HG03159 (cell line): ENCODE measurements at regions not wholly inside any gene's neighbourhood (a gene's known extent, or its start where the extent isn't known, plus 50 kb on each side); places are given as distances from the start of the nearest gene placed in this dataset.

Experiments
- ATAC-seq: cut with Tn5 transposase; IDR thresholded peaks from one replicate; pipeline ENCODE4 v1.9.1; 2021; ENCODE audit warnings: mild to moderate bottlenecking, moderate library complexity; ENCODE audit not compliant: unreplicated experiment

DNA sequence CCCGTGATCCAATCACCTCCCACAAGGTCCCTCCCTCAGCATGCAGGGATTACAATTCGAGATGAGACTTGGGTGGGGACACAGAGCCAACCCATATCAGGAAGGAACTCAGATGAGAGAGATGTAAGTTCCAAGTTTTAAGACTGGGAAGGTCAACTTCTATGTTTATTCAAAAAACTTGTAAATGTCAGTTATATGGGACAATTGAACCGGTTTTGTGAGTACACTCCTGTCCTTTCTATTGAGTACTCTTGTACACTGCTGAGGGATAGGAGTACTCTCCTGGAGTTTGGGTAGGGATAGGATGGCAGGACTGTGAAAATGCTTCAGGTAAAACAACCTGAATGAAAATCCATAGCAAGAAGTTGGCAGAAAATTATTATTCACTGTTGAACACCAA is 239.1 kb downstream of the ZNF674 start:
- no peak for ATAC-seq

DNA sequence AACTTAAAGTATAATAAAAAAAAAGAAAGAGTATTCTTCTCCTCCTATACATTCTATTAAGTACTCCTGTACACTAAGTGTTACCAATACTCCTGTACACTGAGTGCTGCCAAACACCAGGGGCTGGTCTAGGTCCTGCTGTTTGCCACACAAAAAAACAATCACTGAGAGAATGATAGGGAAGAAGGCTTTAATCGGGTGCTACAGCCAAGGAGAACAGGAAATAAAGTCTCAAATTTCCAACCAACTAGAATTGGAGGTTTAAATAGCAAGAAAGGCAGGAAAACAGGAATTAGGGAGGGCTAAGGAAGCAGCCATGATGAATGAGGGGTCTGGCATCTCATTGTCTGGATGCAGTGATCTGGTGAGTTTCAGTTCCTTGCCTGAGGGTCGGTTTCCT is 239.8 kb downstream of the ZNF674 start:
- no peak for ATAC-seq

DNA sequence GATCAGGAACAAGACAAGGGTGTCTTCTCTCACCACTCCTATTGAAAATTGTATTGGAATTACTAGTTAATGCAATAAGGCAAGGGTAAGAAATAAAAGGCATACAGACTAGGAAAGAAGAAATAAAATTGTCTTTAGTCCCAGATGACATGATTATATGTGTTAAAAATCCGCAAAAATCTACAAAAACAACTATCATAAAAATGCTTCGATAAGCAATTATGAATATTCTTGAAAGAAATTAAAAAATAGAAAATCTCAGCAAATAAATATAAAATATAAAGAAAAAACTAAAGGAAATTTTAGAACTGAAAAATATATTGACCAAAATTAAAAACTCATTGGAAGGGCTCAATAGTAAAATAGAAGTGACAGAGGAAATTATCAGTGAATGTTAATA is 243.3 kb downstream of the ZNF674 start:
- ATAC-seq, result no peak

DNA sequence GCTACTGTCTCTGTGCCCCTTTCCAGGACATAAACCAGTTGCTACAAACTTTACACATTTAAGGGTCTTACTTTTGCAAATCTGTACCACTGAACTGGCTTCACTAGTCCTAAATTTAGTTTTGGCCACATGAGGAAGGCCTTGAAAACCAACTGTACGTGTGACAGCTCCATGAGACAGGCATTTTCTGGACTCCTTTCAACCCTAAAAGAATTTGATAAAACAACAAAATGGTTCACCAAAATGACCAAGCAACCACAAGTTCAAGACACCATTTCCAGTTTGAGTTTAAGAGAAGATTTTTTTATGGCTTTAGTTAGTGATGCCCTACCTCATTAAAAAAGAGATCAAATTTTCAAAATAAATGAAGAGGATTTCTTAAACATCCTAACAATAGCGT is 246.4 kb downstream of the ZNF674 start:
- no peak for ATAC-seq

GRCh38 chrX:46295963-46296362 is 249.3 kb downstream of the ZNF674 start:
- no peak for ATAC-seq

DNA sequence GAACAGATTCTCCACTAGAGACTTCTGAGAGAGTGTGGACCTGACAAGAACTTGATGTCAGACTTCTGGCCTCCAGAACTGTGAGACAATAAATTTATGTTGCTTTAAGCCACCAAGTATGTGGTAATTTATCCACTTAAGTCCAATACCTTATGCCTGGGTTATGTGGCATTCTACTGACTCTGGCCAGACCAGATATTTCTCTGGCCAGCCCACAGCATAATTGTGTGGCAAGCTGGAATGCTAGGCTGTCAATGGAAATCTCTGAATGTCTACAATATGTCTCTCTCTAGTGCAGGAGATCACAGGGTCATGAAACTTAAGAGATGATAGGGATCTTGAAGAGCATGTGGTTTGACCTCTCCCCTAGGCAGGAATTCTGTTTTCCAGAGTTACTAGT is 251.0 kb downstream of the ZNF674 start:
- ATAC-seq, result no peak

- no peak for ATAC-seq
Measured at GRCh38 chrX:46279925-46280313, 265.3 kb downstream of the ZNF674 start.

GRCh38 chrX:46279214-46279924 is 265.9 kb downstream of the ZNF674 start:
- no peak for ATAC-seq

- no peak for ATAC-seq
Measured at GRCh38 chrX:46278572-46278971, 266.6 kb downstream of the ZNF674 start.

- no peak for ATAC-seq
Measured at GRCh38 chrX:46268412-46268811, 276.8 kb downstream of the ZNF674 start.

DNA sequence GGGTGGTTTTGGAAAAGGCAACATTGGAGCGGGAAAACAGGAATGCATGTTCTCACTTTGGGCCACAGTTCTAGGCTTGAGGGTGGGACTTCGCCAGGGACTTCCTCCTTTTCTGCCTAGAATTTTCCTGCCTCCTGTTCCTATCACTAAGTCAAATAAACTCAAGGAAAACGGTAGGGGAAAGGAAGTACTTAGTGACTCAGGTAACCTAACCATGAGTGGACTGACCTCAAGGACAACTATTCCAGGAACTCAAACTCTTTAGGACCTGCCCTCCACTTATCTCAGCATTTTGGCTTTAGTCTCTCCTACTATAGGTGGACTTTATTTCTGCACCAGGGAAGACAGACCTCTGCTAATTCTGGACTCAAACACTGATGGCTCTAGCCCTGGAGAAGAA is 281.7 kb downstream of the ZNF674 start:
- no peak for ATAC-seq

- ATAC-seq, result no peak
Measured at GRCh38 chrX:46262304-46262703, 282.9 kb downstream of the ZNF674 start.

DNA sequence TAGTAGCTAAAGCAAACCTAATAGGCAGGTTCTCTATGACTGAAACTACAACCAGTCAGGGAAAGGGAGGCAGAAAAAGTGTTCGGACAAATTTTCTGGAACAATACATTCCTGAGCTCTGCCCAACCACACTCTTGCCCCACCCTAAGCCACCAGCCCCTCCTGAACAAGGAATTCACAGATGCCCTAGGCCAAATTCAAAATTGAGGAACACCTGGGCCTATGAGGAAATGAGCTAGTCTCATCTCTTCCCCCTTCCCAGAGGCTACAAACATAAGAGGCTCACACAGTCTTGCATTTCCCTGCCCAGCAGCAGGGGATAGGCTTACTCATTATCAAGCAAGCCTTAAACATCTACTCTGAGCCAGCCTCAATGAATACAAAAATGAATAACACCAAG is 284.7 kb downstream of the ZNF674 start:
- no peak for ATAC-seq

GRCh38 chrX:46258356-46258755 is 286.9 kb downstream of the ZNF674 start:
- no peak for ATAC-seq

GRCh38 chrX:46257451-46257879 is 287.8 kb downstream of the ZNF674 start:
- ATAC-seq, result no peak

- ATAC-seq, result no peak
Measured at GRCh38 chrX:46256875-46257274, 288.3 kb downstream of the ZNF674 start.

DNA sequence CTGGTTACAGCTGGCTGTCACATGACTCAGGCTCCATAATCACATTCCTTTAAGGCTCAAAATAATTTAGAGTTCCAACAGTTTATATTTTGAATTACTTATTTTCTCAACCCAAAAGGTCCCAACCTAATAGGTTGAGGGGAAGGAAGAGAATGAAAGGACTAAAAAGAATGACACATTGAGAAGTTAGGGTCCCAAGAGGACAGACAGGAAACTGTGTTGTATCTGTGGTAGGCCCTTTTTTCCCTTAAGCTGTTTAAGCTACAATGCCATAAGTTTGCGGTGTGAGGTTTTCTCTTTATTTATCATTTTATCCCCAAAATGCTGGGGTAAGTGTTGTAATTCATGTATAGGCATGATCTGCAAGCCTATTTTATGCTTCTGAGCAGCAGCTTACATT is 290.2 kb downstream of the ZNF674 start:
- ATAC-seq, result no peak

GRCh38 chrX:46254641-46255040 is 290.6 kb downstream of the ZNF674 start:
- ATAC-seq, result no peak

DNA sequence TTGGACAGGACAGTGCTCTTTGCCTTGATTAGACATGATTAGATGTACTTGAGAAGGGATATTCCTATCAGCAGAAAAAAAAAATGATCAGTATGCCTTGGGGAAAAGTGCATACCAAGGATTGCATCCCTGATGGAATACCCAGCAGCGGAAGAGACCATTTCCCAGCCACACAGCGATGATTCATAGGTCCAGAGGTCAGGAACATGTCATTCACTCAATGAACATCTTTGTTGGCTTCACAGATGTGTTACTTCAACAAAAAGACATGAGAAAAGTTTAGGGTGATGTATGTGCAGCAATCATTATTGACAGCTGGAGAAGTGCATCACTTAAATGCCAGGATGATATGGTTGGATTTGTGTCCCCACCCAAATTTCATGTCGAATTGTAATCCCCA is 293.5 kb downstream of the ZNF674 start:
- ATAC-seq, result no peak

DNA sequence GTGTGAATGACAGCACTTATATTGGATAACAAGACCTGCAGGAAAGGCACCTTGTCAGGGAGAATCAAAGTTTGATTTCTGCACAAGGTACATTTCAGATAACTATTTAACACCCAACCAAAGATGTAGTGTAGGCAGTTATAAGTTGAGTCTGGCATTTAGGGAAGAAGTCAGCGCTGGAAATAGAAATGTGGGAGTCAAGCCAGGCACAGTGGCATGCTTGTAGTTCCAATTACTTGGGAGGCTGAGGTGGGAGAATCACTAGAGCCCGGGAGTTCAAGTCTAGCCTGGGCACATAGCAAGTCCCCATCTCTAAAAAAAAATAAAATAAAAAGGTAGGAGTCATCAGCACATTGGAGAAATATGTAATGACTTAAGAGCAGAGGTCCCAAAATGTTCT is 295.1 kb downstream of the ZNF674 start:
- ATAC-seq, result no peak

DNA sequence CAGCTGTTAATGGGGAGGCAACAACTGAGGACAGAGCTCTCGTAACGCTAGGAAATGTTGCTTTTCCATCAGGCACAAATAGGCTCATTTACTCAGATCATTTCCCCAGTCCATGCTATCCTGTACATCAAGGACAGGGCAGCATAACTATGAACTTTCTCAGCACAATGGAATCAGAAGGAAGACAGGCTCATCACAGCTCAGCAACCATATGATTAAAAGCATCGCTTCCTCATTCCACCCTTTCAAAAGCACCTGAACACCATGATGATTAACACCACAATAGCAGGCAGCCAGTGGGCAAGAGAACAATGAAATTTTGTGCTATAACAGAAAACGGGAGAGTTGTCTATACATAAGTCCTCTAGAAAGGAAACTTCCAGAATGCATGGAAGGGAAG is 297.8 kb downstream of the ZNF674 start:
- no peak for ATAC-seq

DNA sequence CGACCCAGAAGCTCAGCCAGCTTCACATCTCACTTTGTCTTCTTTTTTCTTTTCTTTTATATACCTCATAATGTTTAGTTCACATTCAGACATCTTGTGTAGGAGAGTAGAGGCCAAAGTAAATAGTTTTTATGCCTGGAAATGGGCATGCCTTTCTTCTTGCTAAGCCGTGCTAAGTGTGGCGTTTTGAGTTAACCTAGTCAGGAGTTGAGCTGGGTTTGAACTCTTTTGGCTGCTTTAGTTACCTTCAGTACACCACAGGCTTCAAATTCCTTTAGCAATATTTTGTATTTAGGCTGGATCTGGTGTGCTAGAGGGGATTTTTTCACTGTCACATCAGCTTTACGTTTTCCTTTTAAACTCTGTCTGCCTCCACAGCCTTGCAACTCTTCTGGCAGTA is 300.8 kb downstream of the ZNF674 start:
- no peak for ATAC-seq

DNA sequence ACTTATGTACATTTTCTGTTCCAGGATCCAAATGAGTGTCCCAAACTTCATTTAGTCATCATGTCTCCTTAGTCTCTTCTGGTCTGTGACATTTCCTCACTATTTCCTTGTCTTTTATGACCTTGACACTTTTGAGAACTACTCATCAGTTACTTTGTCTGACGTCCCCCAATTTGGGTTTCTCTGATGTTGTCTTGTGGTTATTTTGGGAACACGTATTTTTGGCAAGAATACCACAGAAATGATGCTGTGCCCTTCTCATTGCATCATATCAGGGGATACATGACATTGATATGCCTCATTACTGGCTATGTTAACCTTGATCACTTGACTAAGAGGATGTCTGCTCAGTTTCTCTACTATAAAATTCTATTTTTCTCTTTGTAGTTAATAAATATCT is 308.8 kb downstream of the ZNF674 start:
- no peak for ATAC-seq
